Middle frontal gyrus (tissue), 1 donor: ENCODE measurements at regions not wholly inside any gene's neighbourhood (a gene's known extent, or its start where the extent isn't known, plus 50 kb on each side); places are given as distances from the start of the nearest gene placed in this dataset.

Experiments used
- DNase-seq: peaks from one replicate; pipeline ENCODE4 v3.0.0-alpha.2; 2015; ENCODE audit warnings: low spot score; ENCODE audit errors: extremely low spot score

- DNase-seq = no peak
Observed at GRCh38 chr12:24724814-24725213, 224.1 kb downstream of the BCAT1 start.

GRCh38 chr12:24723759-24724158 is 225.1 kb downstream of the BCAT1 start:
- DNase-seq = no peak

- no peak for DNase-seq
Observed at GRCh38 chr12:24721191-24721590, 227.7 kb downstream of the BCAT1 start.

- no peak for DNase-seq
Observed at GRCh38 chr12:24719293-24719721, 229.6 kb downstream of the BCAT1 start.

GRCh38 chr12:24718617-24719016 is 230.3 kb downstream of the BCAT1 start:
- DNase-seq = no peak

GRCh38 chr12:24714237-24714636 is 234.7 kb downstream of the BCAT1 start:
- no peak for DNase-seq

- DNase-seq = no peak
Observed at GRCh38 chr12:24711056-24712008, 237.6 kb downstream of the BCAT1 start.

- DNase-seq = no peak
Observed at GRCh38 chr12:24709216-24709615, 239.7 kb downstream of the BCAT1 start.

- DNase-seq = no peak
Observed at GRCh38 chr12:24708718-24709117, 240.2 kb downstream of the BCAT1 start.

GRCh38 chr12:24708043-24708442 is 240.9 kb downstream of the BCAT1 start:
- DNase-seq = no peak

GRCh38 chr12:24707334-24707733 is 241.6 kb downstream of the BCAT1 start:
- no peak for DNase-seq

- no peak for DNase-seq
Observed at GRCh38 chr12:24705741-24706358, 243.1 kb downstream of the BCAT1 start.

GRCh38 chr12:24705216-24705615 is 243.7 kb downstream of the BCAT1 start:
- no peak for DNase-seq

GRCh38 chr12:24701343-24701742 is 247.6 kb downstream of the BCAT1 start:
- no peak for DNase-seq

GRCh38 chr12:24698972-24699371 is 249.9 kb downstream of the BCAT1 start:
- DNase-seq = no peak

- DNase-seq = no peak
Observed at GRCh38 chr12:24697769-24698168, 251.1 kb downstream of the BCAT1 start.

GRCh38 chr12:24697295-24697694 is 251.6 kb downstream of the BCAT1 start:
- DNase-seq = no peak

GRCh38 chr12:24696800-24697199 is 252.1 kb downstream of the BCAT1 start:
- no peak for DNase-seq

GRCh38 chr12:24695657-24696329 is 253.1 kb downstream of the BCAT1 start:
- DNase-seq = no peak

- no peak for DNase-seq
Observed at GRCh38 chr12:24695103-24695502, 253.8 kb downstream of the BCAT1 start.

- no peak for DNase-seq
Observed at GRCh38 chr12:24688601-24689000, 260.3 kb downstream of the BCAT1 start.

GRCh38 chr12:24681570-24681969 is 267.3 kb downstream of the BCAT1 start:
- no peak for DNase-seq
